ENCODE measurements at regions not wholly inside any gene's neighbourhood (a gene's known extent, or its start where the extent isn't known, plus 50 kb on each side); places are given as distances from the start of the nearest gene placed in this dataset.

- no peak for TF ChIP-seq CTCF (IDR thresholded peaks at IDR 0.05; ENCODE audit: low read depth, low read length)
- ChIA-PET POLR2A (no interaction called here), CTCF (no interaction called here)
- Histone ChIP-seq H3K9me3 (ENCODE audit: control insufficient read depth, insufficient read depth, low read length) (peaks cover 16% of the 10 kb centered on the region), H3K4me3 (ENCODE audit: low read depth, low read length) (no peak overlapping the region), H3K27ac (ENCODE audit: low read depth, low read length) (no peak overlapping the region), H3K27me3 (ENCODE audit: control insufficient read depth, insufficient read depth, low read length) (no peaks in the 10 kb centered on the region)
- no peak for DNase-seq (ENCODE audit: low read depth, low spot score)
Measured at GRCh38 chr12:127237151-127237550, 1029.8 kb upstream of the TMEM132C start.

- Histone ChIP-seq H3K27ac (ENCODE audit: low read depth, low read length) (no peak overlapping the region), H3K9me3 (ENCODE audit: control insufficient read depth, insufficient read depth, low read length) (peaks cover 11% of the 10 kb centered on the region), H3K4me3 (ENCODE audit: low read depth, low read length) (no peak overlapping the region), H3K27me3 (ENCODE audit: control insufficient read depth, insufficient read depth, low read length) (no peaks in the 10 kb centered on the region)
- ChIA-PET POLR2A (no interaction called here), CTCF (no interaction called here)
- TF ChIP-seq CTCF (IDR thresholded peaks at IDR 0.05; ENCODE audit: low read depth, low read length), result no peak
- DNase-seq (ENCODE audit: low read depth, low spot score), result no peak
Measured at GRCh38 chr12:127238107-127238506, 1028.9 kb upstream of the TMEM132C start.

GRCh38 chr12:127239781-127240180 is 1027.2 kb upstream of the TMEM132C start:
- Histone ChIP-seq H3K27me3 (ENCODE audit: control insufficient read depth, insufficient read depth, low read length) (no peaks in the 10 kb centered on the region), H3K27ac (ENCODE audit: low read depth, low read length) (no peak overlapping the region), H3K9me3 (ENCODE audit: control insufficient read depth, insufficient read depth, low read length) (peaks cover 14% of the 10 kb centered on the region), H3K4me3 (ENCODE audit: low read depth, low read length) (no peak overlapping the region)
- no peak for DNase-seq (ENCODE audit: low read depth, low spot score)
- no peak for TF ChIP-seq CTCF (IDR thresholded peaks at IDR 0.05; ENCODE audit: low read depth, low read length)
- POLR2A ChIA-PET, result no interaction called here
- CTCF ChIA-PET, result interaction anchor here (0.8 kb wide), 1 partner anchor 131 kb away, joined by 3 read pairs; no protein-coding TSS in a partner anchor

GRCh38 chr12:127240249-127240929 is 1026.6 kb upstream of the TMEM132C start:
- H3K9me3 ChIP-seq (ENCODE audit: control insufficient read depth, insufficient read depth, low read length), result peaks cover 14% of the 10 kb centered on the region
- H3K4me3 ChIP-seq (ENCODE audit: low read depth, low read length), result no peak overlapping the region
- ChIA-PET CTCF (interaction anchor here (0.8 kb wide), 1 partner anchor 131 kb away, joined by 3 read pairs; no protein-coding TSS in a partner anchor), POLR2A (no interaction called here)
- no peak for DNase-seq (ENCODE audit: low read depth, low spot score)
- no peak overlapping the region for H3K27ac ChIP-seq (ENCODE audit: low read depth, low read length)
- H3K27me3 ChIP-seq (ENCODE audit: control insufficient read depth, insufficient read depth, low read length), result no peaks in the 10 kb centered on the region
- no peak for TF ChIP-seq CTCF (IDR thresholded peaks at IDR 0.05; ENCODE audit: low read depth, low read length)

- DNase-seq (ENCODE audit: low read depth, low spot score), result no peak
- no peak overlapping the region for H3K4me3 ChIP-seq (ENCODE audit: low read depth, low read length)
- TF ChIP-seq CTCF (IDR thresholded peaks at IDR 0.05; ENCODE audit: low read depth, low read length), result no peak
- H3K27ac ChIP-seq (ENCODE audit: low read depth, low read length), result no peak overlapping the region
- CTCF ChIA-PET, result no interaction called here
- no peaks in the 10 kb centered on the region for H3K27me3 ChIP-seq (ENCODE audit: control insufficient read depth, insufficient read depth, low read length)
- POLR2A ChIA-PET, result no interaction called here
- peaks cover 10% of the 10 kb centered on the region for H3K9me3 ChIP-seq (ENCODE audit: control insufficient read depth, insufficient read depth, low read length)
Measured at GRCh38 chr12:127241072-127241817, 1025.7 kb upstream of the TMEM132C start.
